H1 (cell line): ENCODE measurements at regions not wholly inside any gene's neighbourhood (a gene's known extent, or its start where the extent isn't known, plus 50 kb on each side); places are given as distances from the start of the nearest gene placed in this dataset.

Source experiments
- CTCF ChIA-PET: fragments of 300-600 bp; sonication (Branson Sonifier 250); formaldehyde crosslinking; loops from one replicate; lab custom pipeline; 2021; ENCODE audit not compliant: partially characterized antibody; lab: Charles Lee
- POLR2A ChIA-PET: fragments of 300-600 bp; sonication (Branson Sonifier 250); formaldehyde crosslinking; loops from one replicate; lab custom pipeline; 2021; ENCODE audit warnings: inconsistent platforms; ENCODE audit not compliant: partially characterized antibody; lab: Charles Lee
- DNase-seq, 2 experiments: peaks; one replicate each; pipeline versions ENCODE4 v3.0.0 to v3.0.0-alpha.2; 2010 to 2022; ENCODE audit warnings: low spot score in 2 of 2, low read depth in 1 of 2, mixed read lengths in 1 of 2
- FAIRE-seq: peaks from 2 replicates; lab custom pipeline; 2011; peaks lifted over from hg19 to GRCh38; lab: Jason Lieb, UNC
- H2AFZ ChIP-seq: 2 replicates; pipeline ENCODE4 v1.8.1; 2012; ENCODE audit warnings: low read length, inconsistent platforms
- H2AK5ac ChIP-seq: 2 replicates; pipeline ENCODE4 v1.6.1; 2013; ENCODE audit warnings: low read depth, low read length
- H2BK120ac ChIP-seq: replicated peaks from 2 replicates; pipeline ENCODE3; 2013; ENCODE audit warnings: low read depth, low read length, inconsistent platforms
- H2BK12ac ChIP-seq: 2 replicates; pipeline ENCODE4 v1.6.1; 2013; ENCODE audit warnings: low read depth, low read length
- H2BK15ac ChIP-seq: 2 replicates; pipeline ENCODE4 v1.6.1; 2013; ENCODE audit warnings: low read length
- H2BK20ac ChIP-seq: 2 replicates; pipeline ENCODE4 v1.6.1; 2013; ENCODE audit warnings: low read length
- H2BK5ac ChIP-seq: 2 replicates; pipeline ENCODE4 v1.6.1; 2013; ENCODE audit warnings: low read depth, low read length
- H3K14ac ChIP-seq: 2 replicates; pipeline ENCODE4 v1.6.1; 2013; ENCODE audit warnings: inconsistent platforms; ENCODE audit not compliant: insufficient read length
- H3K18ac ChIP-seq: 2 replicates; pipeline ENCODE4 v1.6.1; 2013; ENCODE audit warnings: low read length; ENCODE audit errors: extremely low read depth
- H3K23ac ChIP-seq: 2 replicates; pipeline ENCODE4 v1.6.1; 2013; ENCODE audit warnings: inconsistent platforms; ENCODE audit not compliant: insufficient read length
- H3K23me2 ChIP-seq: 2 replicates; pipeline ENCODE4 v1.6.1; 2013; ENCODE audit warnings: low read depth, low read length
- H3K27ac ChIP-seq: 2 replicates; pipeline ENCODE4 v1.6.1; 2011; ENCODE audit warnings: low read depth, low read length, inconsistent platforms
- H3K27me3 ChIP-seq, 4 experiments: replicated peaks in 1 of 4; 1 replicate in 1 of 4; 2 replicates in 3 of 4; pipeline versions ENCODE4 v1.6.1 to v1.8.1; 2011 to 2013; ENCODE audit warnings: low read length in 3 of 4, mild to moderate bottlenecking in 3 of 4, inconsistent platforms in 2 of 4, mixed read lengths in 2 of 4, moderate library complexity in 1 of 4; ENCODE audit not compliant: control insufficient read depth in 3 of 4, insufficient read depth in 3 of 4; ENCODE audit errors: extremely low read depth in 1 of 4
- H3K36me3 ChIP-seq, 4 experiments: 2 replicates each; pipeline versions ENCODE4 v1.6.1 to v1.8.1; 2011 to 2013; ENCODE audit warnings: mild to moderate bottlenecking in 4 of 4, low read length in 3 of 4, moderate library complexity in 2 of 4, control low read depth in 1 of 4, inconsistent platforms in 1 of 4; ENCODE audit not compliant: insufficient read depth in 4 of 4, control insufficient read depth in 2 of 4
- H3K4ac ChIP-seq: replicated peaks from 2 replicates; pipeline ENCODE3; 2013; ENCODE audit warnings: low read length, low read depth, mixed read lengths, inconsistent platforms; ENCODE audit not compliant: insufficient read length
- H3K4me1 ChIP-seq, 4 experiments: replicated peaks in 1 of 4; 1 replicate in 1 of 4; 2 replicates in 3 of 4; pipeline versions ENCODE4 v1.6.1 to v1.8.1; 2011 to 2013; ENCODE audit warnings: low read length in 3 of 4, inconsistent platforms in 2 of 4, mixed read lengths in 1 of 4; ENCODE audit not compliant: insufficient read depth in 4 of 4, control insufficient read depth in 3 of 4
- H3K4me2 ChIP-seq, 2 experiments: 2 replicates each; pipeline versions ENCODE4 v1.6.1 to v1.8.1; 2011 to 2013; ENCODE audit warnings: low read depth in 2 of 2, low read length in 2 of 2, control low read depth in 1 of 2, inconsistent platforms in 1 of 2, mild to moderate bottlenecking in 1 of 2; ENCODE audit not compliant: insufficient read depth in 1 of 2
- H3K4me3 ChIP-seq, 4 experiments: fragments of 200-600, 300-600 bp in 1 of 4; sonication (generic), shearing (Covaris generic), sonication (Bioruptor Twin) in 1 of 4; 2 replicates each; pipeline versions ENCODE4 v1.5.1 to v1.8.1; 2011 to 2016; ENCODE audit warnings: low read length in 4 of 4, low read depth in 3 of 4, control low read depth in 2 of 4, inconsistent platforms in 2 of 4, mild to moderate bottlenecking in 2 of 4, mixed read lengths in 1 of 4, moderate library complexity in 1 of 4; ENCODE audit not compliant: insufficient read depth in 2 of 4; ENCODE audit errors: extremely low read depth in 1 of 4
- H3K56ac ChIP-seq: replicated peaks from 2 replicates; pipeline ENCODE3; 2013; ENCODE audit warnings: low read depth, mild to moderate bottlenecking, mixed read lengths, low read length, inconsistent platforms; ENCODE audit not compliant: insufficient read length
- H3K79me1 ChIP-seq: 2 replicates; pipeline ENCODE4 v1.6.1; 2013; ENCODE audit warnings: low read depth, low read length, control low read depth
- H3K79me2 ChIP-seq, 2 experiments: 2 replicates each; pipeline versions ENCODE4 v1.6.1 to v1.8.1; 2012 to 2013; ENCODE audit warnings: low read length in 2 of 2, mild to moderate bottlenecking in 2 of 2, inconsistent platforms in 1 of 2; ENCODE audit not compliant: insufficient read depth in 2 of 2, control insufficient read depth in 1 of 2
- H3K9ac ChIP-seq, 4 experiments: replicated peaks in 1 of 4; 1 replicate in 1 of 4; 2 replicates in 3 of 4; pipeline versions ENCODE4 v1.6.1 to v1.8.1; 2011 to 2013; ENCODE audit warnings: low read depth in 3 of 4, low read length in 3 of 4, control low read depth in 2 of 4, mild to moderate bottlenecking in 2 of 4, moderate library complexity in 2 of 4, inconsistent platforms in 1 of 4; ENCODE audit errors: extremely low read depth in 1 of 4
- H3K9me3 ChIP-seq, 2 experiments: 2 replicates each; pipeline versions ENCODE4 v1.6.1 to v1.8.1; 2012 to 2013; ENCODE audit warnings: mild to moderate bottlenecking in 2 of 2, moderate library complexity in 2 of 2, control low read depth in 1 of 2, inconsistent platforms in 1 of 2, low read depth in 1 of 2, low read length in 1 of 2, mixed read lengths in 1 of 2; ENCODE audit not compliant: insufficient read depth in 2 of 2
- H4K20me1 ChIP-seq, 2 experiments: replicated peaks in 1 of 2; 2 replicates each; pipeline versions ENCODE3 to v1.8.1; 2011 to 2013; ENCODE audit warnings: inconsistent platforms in 2 of 2, low read length in 2 of 2, mild to moderate bottlenecking in 1 of 2; ENCODE audit not compliant: insufficient read depth in 2 of 2, control insufficient read depth in 1 of 2
- H4K5ac ChIP-seq: 2 replicates; pipeline ENCODE4 v1.6.1; 2013; ENCODE audit warnings: low read length, low read depth, mixed read lengths, inconsistent platforms; ENCODE audit not compliant: insufficient read length
- H4K8ac ChIP-seq: 2 replicates; pipeline ENCODE4 v1.8.0; 2013; ENCODE audit warnings: mild to moderate bottlenecking, moderate library complexity, low read length, inconsistent platforms; ENCODE audit not compliant: insufficient read depth; ENCODE audit errors: extremely low read depth
- H4K91ac ChIP-seq: replicated peaks from 2 replicates; pipeline ENCODE3; 2013; ENCODE audit warnings: low read length, mixed read lengths, inconsistent platforms; ENCODE audit not compliant: insufficient read length
- BACH1 ChIP-seq: IDR thresholded peaks from 2 replicates; pipeline ENCODE4 v1.6.1; 2012; ENCODE audit warnings: low read length, improper control_type of control experiment
- CHD2 ChIP-seq: IDR thresholded peaks from 2 replicates; pipeline ENCODE4 v1.6.1; 2012; ENCODE audit warnings: low read length, improper control_type of control experiment
- CTBP2 ChIP-seq: IDR thresholded peaks from 2 replicates; pipeline ENCODE4 v1.7.0; 2011; ENCODE audit warnings: borderline replicate concordance, mild to moderate bottlenecking, moderate library complexity, mixed read lengths, low read length; ENCODE audit not compliant: insufficient read depth, insufficient read length
- CTCF ChIP-seq, 3 experiments: IDR thresholded peaks; 1 replicate in 2 of 3; 2 replicates in 1 of 3; pipeline versions ENCODE4 v1.5.1 to v1.6.1; 2011; ENCODE audit warnings: low read length in 3 of 3, mild to moderate bottlenecking in 3 of 3, inconsistent platforms in 2 of 3, low read depth in 1 of 3, moderate library complexity in 1 of 3; ENCODE audit not compliant: insufficient read depth in 1 of 3; ENCODE audit errors: control extremely low read depth in 1 of 3
- EGR1 ChIP-seq: IDR thresholded peaks from 2 replicates; pipeline ENCODE4 v1.6.1; 2011; ENCODE audit warnings: low read depth, low read length, borderline replicate concordance
- MAFK ChIP-seq: IDR thresholded peaks from 2 replicates; pipeline ENCODE4 v1.6.1; 2012; ENCODE audit warnings: low read depth, mild to moderate bottlenecking, improper control_type of control experiment, low read length
- POLR2A ChIP-seq, 2 experiments: IDR thresholded peaks; 1 replicate in 1 of 2; 2 replicates in 1 of 2; pipeline ENCODE4 v1.6.1; 2011; ENCODE audit warnings: low read depth in 2 of 2, low read length in 2 of 2, mild to moderate bottlenecking in 2 of 2; ENCODE audit errors: control extremely low read depth in 1 of 2
- POU5F1 ChIP-seq: IDR thresholded peaks from 2 replicates; pipeline ENCODE4 v1.6.1; 2011; ENCODE audit warnings: low read depth, mild to moderate bottlenecking, low read length, moderate library complexity
- RFX5 ChIP-seq: IDR thresholded peaks from 2 replicates; pipeline ENCODE4 v1.6.1; 2011; ENCODE audit warnings: low read depth, low read length, improper control_type of control experiment, borderline replicate concordance
- SIRT6 ChIP-seq: IDR thresholded peaks from one replicate; pipeline ENCODE4 v1.7.1; 2012; ENCODE audit warnings: low read length, inconsistent platforms
- SIX5 ChIP-seq: IDR thresholded peaks from 2 replicates; pipeline ENCODE4 v1.6.1; 2011; ENCODE audit warnings: mild to moderate bottlenecking, low read depth, low read length
- SP1 ChIP-seq: IDR thresholded peaks from 2 replicates; pipeline ENCODE4 v1.6.1; 2011; ENCODE audit warnings: low read depth, low read length
- whole genome bisulfite sequencing, 2 experiments: shearing (Covaris generic) in 1 of 2; methylation state at CpG; one replicate each; pipeline versions ENCODE4 v1.1.6 to v1.1.7; 2013 to 2015; ENCODE audit warnings: low lambda C conversion rate in 2 of 2, mixed read lengths in 2 of 2, inconsistent platforms in 1 of 2, low coverage in 1 of 2, missing lambda C conversion rate in 1 of 2; ENCODE audit not compliant: insufficient replicate concordance in 2 of 2, insufficient coverage in 1 of 2, insufficient read length in 1 of 2; ENCODE audit errors: extremely low coverage in 1 of 2, missing lambda C conversion rate in 1 of 2; 5-methylcytosine and 5-hydroxymethylcytosine counted together

DNA sequence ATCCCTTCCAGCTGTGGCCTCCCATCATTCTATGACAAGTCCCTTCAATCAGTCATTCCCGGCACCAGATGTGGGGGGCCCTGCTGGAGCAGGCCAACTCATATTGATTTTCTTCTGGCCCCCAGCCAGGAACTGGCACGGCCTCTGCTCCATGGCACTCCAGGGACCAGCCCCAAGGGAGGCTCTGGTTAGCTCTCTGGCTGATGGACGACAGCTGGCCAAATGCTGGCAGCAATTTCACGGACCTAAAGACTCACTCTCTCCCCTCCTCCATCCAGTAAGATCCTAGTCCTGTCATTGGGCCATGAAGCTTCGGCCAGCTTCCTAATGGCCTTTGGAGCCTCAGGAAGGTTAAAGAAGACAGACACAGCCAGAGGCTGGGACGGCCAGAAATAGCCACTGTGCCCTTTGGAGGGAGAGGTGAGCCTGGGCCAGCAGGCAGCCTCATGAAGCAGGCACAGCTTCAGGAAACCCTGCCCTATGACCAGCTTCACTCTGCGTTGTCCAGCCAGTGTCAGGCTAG, 131.0 kb downstream of the MEX3B start:
- Histone ChIP-seq H3K23ac (no peak overlapping the region), H3K36me3 (no peaks in the 10 kb centered on the region; a peak in 2 of 8 replicates), H4K20me1 (no peaks in the 10 kb centered on the region), H4K5ac (no peak overlapping the region), H2BK120ac (no peak overlapping the region), H3K9me3 (peaks cover 16 to 21% of the 10 kb centered on the region in 2 experiments), H3K4me3 (no peak overlapping the region), H3K79me1 (no peaks in the 10 kb centered on the region), H3K79me2 (no peaks in the 10 kb centered on the region), H2AFZ (no peak overlapping the region), H3K56ac (no peak overlapping the region), H2BK12ac (no peak overlapping the region), H2AK5ac (no peak overlapping the region), H3K4me1 (peaks cover 0 to 2% (median 0%) of the 10 kb centered on the region in 4 experiments; a peak in 2 of 7 replicates), H3K27ac (no peak overlapping the region), H3K9ac (no peak overlapping the region), H2BK5ac (no peak overlapping the region), H2BK20ac (no peak overlapping the region), H3K4ac (no peak overlapping the region), H4K8ac (no peak overlapping the region)
- DNase-seq (no peak), FAIRE-seq (no peak)
- WGBS, 2 experiments, result 85% methylated on average over 7 of the region's 7 CpGs; no CpG with 5 or more reads in 1 of the 2 experiments
- no peak for TF ChIP-seq RFX5
- no peak for TF ChIP-seq CHD2
- no peak for TF ChIP-seq POLR2A (IDR thresholded peaks at IDR 0.05; ENCODE audit: control extremely low read depth in 1 of 2, low read depth in 2 of 2, low read length in 2 of 2)
- TF ChIP-seq EGR1, result no peak
- TF ChIP-seq MAFK, result no peak
- no peak for TF ChIP-seq POU5F1
- no peak for TF ChIP-seq CTCF (IDR thresholded peaks at IDR 0.05; ENCODE audit: control extremely low read depth in 1 of 3, insufficient read depth in 1 of 3, low read depth in 1 of 3, low read length in 3 of 3)
- TF ChIP-seq BACH1, result no peak
- TF ChIP-seq SIRT6, result no peak
- no peak for TF ChIP-seq CTBP2
- no peak for TF ChIP-seq SIX5
- no peak for TF ChIP-seq SP1
- TF ChIP-seq, all 59 proteins: peak for 0
- H3K27me3 ChIP-seq, result no peaks in the 10 kb centered on the region
- no peak overlapping the region for H4K91ac ChIP-seq
- ChIA-PET CTCF (no interaction called here), POLR2A (no interaction called here)
- no peaks in the 10 kb centered on the region; the same call in 1 of the 2 replicates for H3K23me2 ChIP-seq
- H2BK15ac ChIP-seq, result no peak overlapping the region
- no peak overlapping the region for H3K4me2 ChIP-seq
- no peak overlapping the region for H3K14ac ChIP-seq
- H3K18ac ChIP-seq, result no peak overlapping the region
